ENCODE measurements at regions not wholly inside any gene's neighbourhood (a gene's known extent, or its start where the extent isn't known, plus 50 kb on each side); places are given as distances from the start of the nearest gene placed in this dataset.
"Not testable (repeated sequence)": the region's sequence is repeated elsewhere in the genome, so short reads cannot be mapped to it uniquely, and the experiment has no call there.

DNA sequence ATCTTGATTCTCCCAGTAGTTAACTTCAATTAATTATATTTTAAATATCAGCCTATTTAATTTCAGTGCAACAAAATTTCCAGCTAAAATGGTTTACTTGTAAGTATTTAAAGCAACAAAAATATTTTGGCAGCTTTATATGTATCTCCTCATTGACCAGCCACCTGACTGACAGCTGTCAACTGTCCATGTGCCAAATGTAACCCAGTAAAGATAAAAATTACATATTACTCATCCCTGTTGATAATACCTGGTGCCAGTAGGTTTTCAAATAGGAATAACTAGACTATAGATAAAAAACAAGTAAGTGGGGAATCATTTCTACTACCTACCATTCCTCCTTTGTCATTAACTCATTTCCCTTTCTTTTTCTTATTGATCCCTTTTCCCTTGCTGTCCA lies 341.9 kb downstream of the TYW1 start:
- TF ChIP-seq POLR2AphosphoS5 (IDR thresholded peaks at IDR 0.05); POLR2A (IDR thresholded peaks at IDR 0.05; ENCODE audit: low read depth); EP300 (IDR thresholded peaks at IDR 0.05): not testable (repeated sequence)
- TF ChIP-seq, protein P1, sequence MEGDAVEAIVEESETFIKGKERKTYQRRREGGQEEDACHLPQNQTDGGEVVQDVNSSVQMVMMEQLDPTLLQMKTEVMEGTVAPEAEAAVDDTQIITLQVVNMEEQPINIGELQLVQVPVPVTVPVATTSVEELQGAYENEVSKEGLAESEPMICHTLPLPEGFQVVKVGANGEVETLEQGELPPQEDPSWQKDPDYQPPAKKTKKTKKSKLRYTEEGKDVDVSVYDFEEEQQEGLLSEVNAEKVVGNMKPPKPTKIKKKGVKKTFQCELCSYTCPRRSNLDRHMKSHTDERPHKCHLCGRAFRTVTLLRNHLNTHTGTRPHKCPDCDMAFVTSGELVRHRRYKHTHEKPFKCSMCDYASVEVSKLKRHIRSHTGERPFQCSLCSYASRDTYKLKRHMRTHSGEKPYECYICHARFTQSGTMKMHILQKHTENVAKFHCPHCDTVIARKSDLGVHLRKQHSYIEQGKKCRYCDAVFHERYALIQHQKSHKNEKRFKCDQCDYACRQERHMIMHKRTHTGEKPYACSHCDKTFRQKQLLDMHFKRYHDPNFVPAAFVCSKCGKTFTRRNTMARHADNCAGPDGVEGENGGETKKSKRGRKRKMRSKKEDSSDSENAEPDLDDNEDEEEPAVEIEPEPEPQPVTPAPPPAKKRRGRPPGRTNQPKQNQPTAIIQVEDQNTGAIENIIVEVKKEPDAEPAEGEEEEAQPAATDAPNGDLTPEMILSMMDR (IDR thresholded peaks at IDR 0.05) = not testable (repeated sequence)

Data from esophagus muscularis mucosa (tissue), 4 donors.